ENCODE measurements at regions not wholly inside any gene's neighbourhood (a gene's known extent, or its start where the extent isn't known, plus 50 kb on each side); places are given as distances from the start of the nearest gene placed in this dataset.

DNA sequence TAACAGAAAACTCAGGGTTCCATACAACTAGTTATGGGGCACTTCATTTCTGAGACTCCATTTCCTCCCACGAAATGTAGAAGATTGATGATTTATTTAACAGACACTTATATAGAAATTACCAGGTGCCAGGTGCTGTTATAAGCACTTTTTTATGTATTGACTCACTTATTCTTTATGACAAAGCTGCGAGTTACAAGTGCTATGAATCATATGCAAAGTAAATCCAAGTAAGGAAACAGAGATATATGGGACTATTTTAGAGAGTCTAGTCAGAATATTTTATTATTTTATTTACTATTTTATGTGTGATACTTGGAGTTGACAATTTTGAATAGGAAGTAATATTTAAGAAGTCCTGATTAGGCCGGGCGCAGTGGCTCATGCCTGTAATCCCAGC, 822.8 kb upstream of the C9orf72 start:
- TF ChIP-seq POLR2A (IDR thresholded peaks at IDR 0.05), result no peak
- TF ChIP-seq, protein P1, sequence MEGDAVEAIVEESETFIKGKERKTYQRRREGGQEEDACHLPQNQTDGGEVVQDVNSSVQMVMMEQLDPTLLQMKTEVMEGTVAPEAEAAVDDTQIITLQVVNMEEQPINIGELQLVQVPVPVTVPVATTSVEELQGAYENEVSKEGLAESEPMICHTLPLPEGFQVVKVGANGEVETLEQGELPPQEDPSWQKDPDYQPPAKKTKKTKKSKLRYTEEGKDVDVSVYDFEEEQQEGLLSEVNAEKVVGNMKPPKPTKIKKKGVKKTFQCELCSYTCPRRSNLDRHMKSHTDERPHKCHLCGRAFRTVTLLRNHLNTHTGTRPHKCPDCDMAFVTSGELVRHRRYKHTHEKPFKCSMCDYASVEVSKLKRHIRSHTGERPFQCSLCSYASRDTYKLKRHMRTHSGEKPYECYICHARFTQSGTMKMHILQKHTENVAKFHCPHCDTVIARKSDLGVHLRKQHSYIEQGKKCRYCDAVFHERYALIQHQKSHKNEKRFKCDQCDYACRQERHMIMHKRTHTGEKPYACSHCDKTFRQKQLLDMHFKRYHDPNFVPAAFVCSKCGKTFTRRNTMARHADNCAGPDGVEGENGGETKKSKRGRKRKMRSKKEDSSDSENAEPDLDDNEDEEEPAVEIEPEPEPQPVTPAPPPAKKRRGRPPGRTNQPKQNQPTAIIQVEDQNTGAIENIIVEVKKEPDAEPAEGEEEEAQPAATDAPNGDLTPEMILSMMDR (IDR thresholded peaks at IDR 0.05), result no peak
- DNase-seq (no peak), ATAC-seq (no peak)
- intact Hi-C loops (cut with DNase I), result no loop called here
- Histone ChIP-seq H3K36me3 (no peaks in the 10 kb centered on the region), H3K4me3 (no peak overlapping the region), H3K9me3 (no peaks in the 10 kb centered on the region), H3K27me3 (no peaks in the 10 kb centered on the region), H3K27ac (no peak overlapping the region), H3K4me1 (no peaks in the 10 kb centered on the region)
- WGBS, 4 donors, result 79 to 83% (median 82%) methylated on average over 4 of the region's 4 CpGs

DNA sequence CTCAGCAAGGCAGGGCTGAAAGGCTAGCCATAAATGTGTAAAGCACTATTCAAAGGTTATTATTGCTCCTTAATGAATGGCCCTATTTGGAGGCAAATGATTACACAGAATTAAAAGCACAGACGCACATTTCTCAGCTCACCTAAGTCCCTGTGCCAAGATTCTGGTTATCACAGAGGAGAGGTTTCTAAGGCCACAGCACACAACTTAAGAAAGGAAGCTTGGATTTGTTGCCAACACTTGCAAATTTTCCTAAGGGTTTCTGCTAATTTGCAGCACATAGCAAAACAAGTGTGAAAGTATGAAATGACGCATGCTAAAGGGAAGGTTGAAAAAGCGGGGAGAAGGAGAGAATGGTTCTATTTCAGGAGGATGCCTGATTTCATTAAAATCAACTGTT, 834.1 kb upstream of the C9orf72 start:
- ATAC-seq, result no peak
- Histone ChIP-seq H3K27me3 (no peaks in the 10 kb centered on the region), H3K9me3 (no peaks in the 10 kb centered on the region), H3K36me3 (no peaks in the 10 kb centered on the region), H3K27ac (no peak overlapping the region), H3K4me1 (no peaks in the 10 kb centered on the region), H3K4me3 (no peak overlapping the region)
- intact Hi-C loops (cut with DNase I), result no loop called here
- no peak for DNase-seq
- 44 to 80% (median 64%) methylated on average over 3 of the region's 3 CpGs for WGBS, 4 donors
- no peak for TF ChIP-seq POLR2A (IDR thresholded peaks at IDR 0.05)
- TF ChIP-seq, protein P1 (IDR thresholded peaks at IDR 0.05), result no peak

GRCh38 chr9:28409919-28410318, 836.6 kb upstream of the C9orf72 start:
- Histone ChIP-seq H3K27ac (no peak overlapping the region), H3K27me3 (no peaks in the 10 kb centered on the region), H3K36me3 (no peaks in the 10 kb centered on the region), H3K9me3 (no peaks in the 10 kb centered on the region), H3K4me1 (no peaks in the 10 kb centered on the region), H3K4me3 (no peak overlapping the region)
- ATAC-seq (no peak), DNase-seq (no peak)
- intact Hi-C loops (cut with DNase I), result loop anchor here in 1 of 10 donors (5.0 kb wide), 1 partner anchor 242 kb away; no protein-coding TSS in a partner anchor
- TF ChIP-seq POLR2A (IDR thresholded peaks at IDR 0.05), result no peak
- TF ChIP-seq, protein P1 (IDR thresholded peaks at IDR 0.05), result no peak
- 37 to 58% (median 46%) methylated on average over 1 of the region's 1 CpG for WGBS, 4 donors

- intact Hi-C loops (cut with DNase I), result loop anchor here in 1 of 10 donors (5.0 kb wide), 1 partner anchor 242 kb away; no protein-coding TSS in a partner anchor
- TF ChIP-seq, protein P1 (IDR thresholded peaks at IDR 0.05), result no peak
- no peak for TF ChIP-seq POLR2A (IDR thresholded peaks at IDR 0.05)
- no peak for DNase-seq
- Histone ChIP-seq H3K27ac (no peak overlapping the region), H3K27me3 (no peaks in the 10 kb centered on the region), H3K4me3 (no peak overlapping the region), H3K36me3 (no peaks in the 10 kb centered on the region), H3K9me3 (no peaks in the 10 kb centered on the region), H3K4me1 (no peaks in the 10 kb centered on the region)
- 5 to 12% (median 8%) methylated on average over 3 of the region's 3 CpGs for WGBS, 4 donors
- no peak for ATAC-seq
Measured at GRCh38 chr9:28410411-28410810, 837.1 kb upstream of the C9orf72 start.
